Glutamatergic neuron (in vitro differentiated cells): ENCODE measurements at regions not wholly inside any gene's neighbourhood (a gene's known extent, or its start where the extent isn't known, plus 50 kb on each side); places are given as distances from the start of the nearest gene placed in this dataset.

Experiments
- DNase-seq: peaks from one replicate; pipeline ENCODE4 v3.0.0; 2022
- H3K27ac Mint-ChIP-seq: one replicate; pipeline ENCODE4 v1.8.0; 2020; ENCODE audit warnings: mild to moderate bottlenecking, mixed read lengths, inconsistent platforms; ENCODE audit not compliant: unreplicated experiment
- H3K27me3 Mint-ChIP-seq: one replicate; pipeline ENCODE4 v1.8.0; 2020; ENCODE audit warnings: mild to moderate bottlenecking, moderate library complexity, mixed read lengths, inconsistent platforms; ENCODE audit not compliant: unreplicated experiment
- H3K36me3 Mint-ChIP-seq: one replicate; pipeline ENCODE4 v1.8.0; 2020; ENCODE audit warnings: mild to moderate bottlenecking, mixed read lengths, inconsistent platforms; ENCODE audit not compliant: unreplicated experiment
- H3K4me1 Mint-ChIP-seq: one replicate; pipeline ENCODE4 v1.8.0; 2020; ENCODE audit warnings: mild to moderate bottlenecking, low read depth, mixed read lengths, inconsistent platforms; ENCODE audit not compliant: unreplicated experiment
- H3K4me3 Mint-ChIP-seq: one replicate; pipeline ENCODE4 v1.8.0; 2020; ENCODE audit warnings: mild to moderate bottlenecking, mixed read lengths, inconsistent platforms; ENCODE audit not compliant: unreplicated experiment
- H3K9me3 Mint-ChIP-seq: one replicate; pipeline ENCODE4 v1.8.0; 2020; ENCODE audit warnings: mild to moderate bottlenecking, moderate library complexity, mixed read lengths, inconsistent platforms; ENCODE audit not compliant: unreplicated experiment
- CTCF ChIP-seq: fragments of 200-600 bp; sonication (generic); IDR thresholded peaks from one replicate; pipeline ENCODE4 v1.5.0; 2021; ENCODE audit not compliant: partially characterized antibody, unreplicated experiment

- H3K9me3 Mint-ChIP-seq: peaks cover 18% of the 10 kb centered on the region
- DNase-seq: no peak
- peaks cover 7% of the 10 kb centered on the region for H3K36me3 Mint-ChIP-seq
- peaks cover 9% of the 10 kb centered on the region for H3K27me3 Mint-ChIP-seq
- H3K4me3 Mint-ChIP-seq: no peak overlapping the region
- no peak overlapping the region for H3K27ac Mint-ChIP-seq
- no peaks in the 10 kb centered on the region for H3K4me1 Mint-ChIP-seq
- no peak for TF ChIP-seq CTCF
These were observed 311.1 kb downstream of the TMEM121 start for GRCh38 chr14:105837349-105838063.

- Mint-ChIP-seq H3K36me3 (peaks cover 7% of the 10 kb centered on the region), H3K27me3 (peaks cover 9% of the 10 kb centered on the region), H3K27ac (no peak overlapping the region), H3K9me3 (peaks cover 19% of the 10 kb centered on the region), H3K4me3 (no peak overlapping the region), H3K4me1 (no peaks in the 10 kb centered on the region)
- no peak for TF ChIP-seq CTCF
- DNase-seq: no peak
These were observed 311.7 kb downstream of the TMEM121 start for GRCh38 chr14:105838107-105838506.

- H3K27me3 Mint-ChIP-seq: peaks cover 9% of the 10 kb centered on the region
- no peak for TF ChIP-seq CTCF
- H3K4me3 Mint-ChIP-seq: no peak overlapping the region
- no peaks in the 10 kb centered on the region for H3K4me1 Mint-ChIP-seq
- H3K27ac Mint-ChIP-seq: no peak overlapping the region
- peaks cover 7% of the 10 kb centered on the region for H3K36me3 Mint-ChIP-seq
- peaks cover 21% of the 10 kb centered on the region for H3K9me3 Mint-ChIP-seq
- DNase-seq: no peak
These were observed 312.4 kb downstream of the TMEM121 start for GRCh38 chr14:105838591-105839424.

GRCh38 chr14:105839425-105840265 lies 313.3 kb downstream of the TMEM121 start:
- no peaks in the 10 kb centered on the region for H3K4me1 Mint-ChIP-seq
- no peak overlapping the region for H3K27ac Mint-ChIP-seq
- no peak for TF ChIP-seq CTCF
- peaks cover 7% of the 10 kb centered on the region for H3K36me3 Mint-ChIP-seq
- DNase-seq: no peak
- no peak overlapping the region for H3K4me3 Mint-ChIP-seq
- H3K9me3 Mint-ChIP-seq: peaks cover 24% of the 10 kb centered on the region
- peaks cover 9% of the 10 kb centered on the region for H3K27me3 Mint-ChIP-seq
